MM.1S (cell line): ENCODE measurements at regions not wholly inside any gene's neighbourhood (a gene's known extent, or its start where the extent isn't known, plus 50 kb on each side); places are given as distances from the start of the nearest gene placed in this dataset.

Experiments
- CTCF ChIP-seq: fragments of 300-600 bp; sonication (generic); IDR thresholded peaks from 2 replicates; pipeline ENCODE4 v1.5.1; 2016; ENCODE audit warnings: antibody characterized with exemption, low read length, mixed read lengths
- EZH2phosphoT487 ChIP-seq: fragments of 300-600 bp; sonication (generic); IDR thresholded peaks from 2 replicates; pipeline ENCODE4 v1.6.1; 2018; ENCODE audit warnings: antibody characterized with exemption, low read length

- TF ChIP-seq CTCF (no peak), EZH2phosphoT487 (no peak)
These were observed 120.0 kb downstream of the CYSLTR2 start for GRCh38 chr13:48773531-48774275.
